Endothelial cell of umbilical vein (primary cell): ENCODE measurements at regions not wholly inside any gene's neighbourhood (a gene's known extent, or its start where the extent isn't known, plus 50 kb on each side); places are given as distances from the start of the nearest gene placed in this dataset.

Experiments used
- BruUV-seq: library from RNA; stranded (reverse); fragments of 400-500 nt; replicated peaks from 2 replicates; lab custom pipeline; 2021; lab: Mats Ljungman, UMichigan
- CTCF ChIA-PET: fragments of 300-600, 350-600 bp; sonication (Branson Sonifier 250); formaldehyde crosslinking; loops from one replicate; lab custom pipeline; 2021; ENCODE audit warnings: antibody characterized with exemption, inconsistent platforms; lab: Charles Lee
- POLR2A ChIA-PET: fragments of 300-600, 350-600 bp; sonication (Branson Sonifier 250); formaldehyde crosslinking; loops from one replicate; lab custom pipeline; 2021; ENCODE audit warnings: antibody characterized with exemption, inconsistent platforms; lab: Charles Lee
- DNase-seq: peaks from one replicate; pipeline ENCODE4 v3.0.0-alpha.2; 2011; ENCODE audit warnings: low read depth, low spot score
- FAIRE-seq: peaks from 2 replicates; lab custom pipeline; 2011; peaks lifted over from hg19 to GRCh38; lab: Jason Lieb, UNC
- H2AFZ ChIP-seq: 2 replicates; pipeline ENCODE4 v1.6.0; 2012; ENCODE audit warnings: low read depth, low read length, control low read depth, inconsistent platforms
- H3K27ac ChIP-seq: 2 replicates; pipeline ENCODE4 v1.5.1; 2011; ENCODE audit warnings: low read depth, mild to moderate bottlenecking, control low read depth, low read length, moderate library complexity; ENCODE audit not compliant: insufficient read depth
- H3K27me3 ChIP-seq, 2 experiments: 2 replicates each; pipeline versions ENCODE4 v1.6.0 to v1.6.1; 2011; ENCODE audit warnings: low read length in 2 of 2, mixed read lengths in 1 of 2; ENCODE audit not compliant: control insufficient read depth in 2 of 2, insufficient read depth in 2 of 2
- H3K36me3 ChIP-seq, 2 experiments: 2 replicates in 1 of 2; 3 replicates in 1 of 2; pipeline ENCODE4 v1.5.1; 2011; ENCODE audit warnings: low read length in 2 of 2, mild to moderate bottlenecking in 1 of 2, moderate library complexity in 1 of 2; ENCODE audit not compliant: control insufficient read depth in 2 of 2, insufficient read depth in 2 of 2; ENCODE audit errors: extremely low read depth in 1 of 2
- H3K4me1 ChIP-seq: 3 replicates; pipeline ENCODE4 v1.5.1; 2011; ENCODE audit warnings: mild to moderate bottlenecking, low read length; ENCODE audit not compliant: control insufficient read depth, insufficient read depth; ENCODE audit errors: extremely low read depth
- H3K4me2 ChIP-seq: 2 replicates; pipeline ENCODE4 v1.6.1; 2011; ENCODE audit warnings: low read length, control low read depth, mixed read lengths; ENCODE audit not compliant: insufficient read depth
- H3K4me3 ChIP-seq, 3 experiments: fragments of 200-600 bp in 1 of 3; sonication (generic), shearing (Covaris generic) in 1 of 3; replicated peaks in 1 of 3; 2 replicates each; pipeline ENCODE4 v1.5.1; 2011 to 2016; ENCODE audit warnings: control low read depth in 3 of 3, low read length in 3 of 3, mild to moderate bottlenecking in 2 of 3, inconsistent platforms in 1 of 3, low read depth in 1 of 3, moderate library complexity in 1 of 3; ENCODE audit not compliant: insufficient read depth in 1 of 3
- H3K79me2 ChIP-seq: 2 replicates; pipeline ENCODE4 v1.6.0; 2012; ENCODE audit warnings: low read length, inconsistent platforms; ENCODE audit not compliant: control insufficient read depth, insufficient read depth
- H3K9ac ChIP-seq: replicated peaks from 2 replicates; pipeline ENCODE3; 2011; ENCODE audit warnings: low read length, control low read depth; ENCODE audit not compliant: insufficient read depth; ENCODE audit errors: extremely low read depth
- H3K9me1 ChIP-seq: replicated peaks from 3 replicates; pipeline ENCODE4 v1.6.0; 2011; ENCODE audit warnings: mild to moderate bottlenecking, low read length; ENCODE audit not compliant: control insufficient read depth, insufficient read depth; ENCODE audit errors: extremely low read depth
- H3K9me3 ChIP-seq: replicated peaks from 2 replicates; pipeline ENCODE4 v1.5.1; 2012; ENCODE audit warnings: low read length, inconsistent platforms; ENCODE audit not compliant: control insufficient read depth, insufficient read depth
- H4K20me1 ChIP-seq: replicated peaks from 2 replicates; pipeline ENCODE3; 2011; ENCODE audit warnings: mild to moderate bottlenecking, low read length; ENCODE audit not compliant: control insufficient read depth, insufficient read depth; ENCODE audit errors: extremely low read depth
- CTCF ChIP-seq, 2 donors: IDR thresholded peaks; 1 replicate in 1 of 2; 2 replicates in 1 of 2; pipeline ENCODE4 v1.5.1; 2011; ENCODE audit warnings: low read length in 2 of 2, mild to moderate bottlenecking in 2 of 2, moderate library complexity in 2 of 2, control low read depth in 1 of 2, inconsistent platforms in 1 of 2, low read depth in 1 of 2; ENCODE audit not compliant: insufficient read depth in 1 of 2; ENCODE audit errors: extremely low read depth in 1 of 2
- EZH2 ChIP-seq: IDR thresholded peaks from 2 replicates; pipeline ENCODE4 v1.6.1; 2012; ENCODE audit warnings: borderline replicate concordance, low read depth, mild to moderate bottlenecking, moderate library complexity, low read length, inconsistent platforms; ENCODE audit not compliant: severe bottlenecking
- FOS ChIP-seq: IDR thresholded peaks from 2 replicates; pipeline ENCODE4 v1.6.1; 2011; ENCODE audit warnings: mild to moderate bottlenecking, low read length, moderate library complexity, borderline replicate concordance; ENCODE audit not compliant: insufficient read depth
- GATA2 ChIP-seq: IDR thresholded peaks from 2 replicates; pipeline ENCODE4 v1.7.0; 2011; ENCODE audit warnings: low read depth, mild to moderate bottlenecking, moderate library complexity, mixed read lengths, low read length; ENCODE audit not compliant: insufficient read length, insufficient read depth
- JUN ChIP-seq: IDR thresholded peaks from 2 replicates; pipeline ENCODE4 v1.6.1; 2011; ENCODE audit warnings: borderline replicate concordance, low read depth; ENCODE audit not compliant: insufficient read length, insufficient read depth
- MAX ChIP-seq: IDR thresholded peaks from 2 replicates; pipeline ENCODE4 v1.6.1; 2011; ENCODE audit not compliant: insufficient read depth, insufficient read length
- POLR2AphosphoS5 ChIP-seq: IDR thresholded peaks from 2 replicates; pipeline ENCODE4 v1.6.1; 2012; ENCODE audit warnings: low read depth, mild to moderate bottlenecking, control low read depth, low read length, moderate library complexity; ENCODE audit not compliant: insufficient read depth
- dilution Hi-C: fragments of 300-500 bp; cut with MboI; formaldehyde crosslinking; loops from one replicate; pipeline ENCODE4 v1.15.0; 2019; ENCODE audit warnings: low sequenced_read_pairs; ENCODE audit not compliant: extremely low pct_ligation_motif_present
- intact Hi-C: fragments of 100-400 bp; cut with micrococcal nuclease; formaldehyde crosslinking; loops from one replicate; pipeline ENCODE4 v1.10.0; 2022

- dilution Hi-C loops (no loop called here), intact Hi-C loops (no loop called here)
- ChIA-PET POLR2A (no interaction called here), CTCF (interaction anchor here (1.0 kb wide), 1 partner anchor 20 kb away, joined by 3 read pairs; no protein-coding TSS in a partner anchor)
- no peak overlapping the region for H3K27ac ChIP-seq
- no peak for TF ChIP-seq JUN
- no peak for TF ChIP-seq FOS
- TF ChIP-seq GATA2: no peak
- TF ChIP-seq CTCF (IDR thresholded peaks at IDR 0.05; ENCODE audit: extremely low read depth in 1 of 2, insufficient read depth in 1 of 2, low read depth in 1 of 2, low read length in 2 of 2): no peak
- TF ChIP-seq MAX: no peak
- TF ChIP-seq EZH2: no peak
- TF ChIP-seq POLR2AphosphoS5: no peak
- no peak overlapping the region for H3K9ac ChIP-seq
- H3K27me3 ChIP-seq: no peaks in the 10 kb centered on the region
- H3K9me1 ChIP-seq: no peaks in the 10 kb centered on the region
- H3K4me1 ChIP-seq: no peaks in the 10 kb centered on the region
- no peak for DNase-seq
- no peaks in the 10 kb centered on the region for H3K36me3 ChIP-seq
- no peaks in the 10 kb centered on the region for H4K20me1 ChIP-seq
- H3K4me3 ChIP-seq: no peak overlapping the region
- no TSS peak for BruUV-seq
- no peak overlapping the region for H2AFZ ChIP-seq
- no peak overlapping the region for H3K4me2 ChIP-seq
- H3K9me3 ChIP-seq: peaks cover 2% of the 10 kb centered on the region
- H3K79me2 ChIP-seq: no peaks in the 10 kb centered on the region
- no peak for FAIRE-seq
Observed at GRCh38 chr4:124067046-124067445, 645.5 kb downstream of the ANKRD50 start.
